ENCODE measurements at regions not wholly inside any gene's neighbourhood (a gene's known extent, or its start where the extent isn't known, plus 50 kb on each side); places are given as distances from the start of the nearest gene placed in this dataset.

- DNase-seq (ENCODE audit: low read depth, low spot score), result no peak
- POLR2A ChIA-PET, result no interaction called here
- CTCF ChIA-PET, result no interaction called here
- TF ChIP-seq CTCF (IDR thresholded peaks at IDR 0.05; ENCODE audit: insufficient read depth, low read length, missing control alignments), result no peak
- no peak overlapping the region for H3K4me3 ChIP-seq (ENCODE audit: low read depth, low read length)
Measured at GRCh38 chr3:23029001-23029400, 174.1 kb upstream of the UBE2E2 start.

GRCh38 chr3:23035927-23036640 is 167.0 kb upstream of the UBE2E2 start:
- no peak for DNase-seq (ENCODE audit: low read depth, low spot score)
- H3K4me3 ChIP-seq (ENCODE audit: low read depth, low read length), result no peak overlapping the region
- ChIA-PET POLR2A (no interaction called here), CTCF (no interaction called here)
- no peak for TF ChIP-seq CTCF (IDR thresholded peaks at IDR 0.05; ENCODE audit: insufficient read depth, low read length, missing control alignments)

GRCh38 chr3:23036728-23037127 is 166.4 kb upstream of the UBE2E2 start:
- H3K4me3 ChIP-seq (ENCODE audit: low read depth, low read length), result no peak overlapping the region
- CTCF ChIA-PET, result no interaction called here
- POLR2A ChIA-PET, result no interaction called here
- DNase-seq (ENCODE audit: low read depth, low spot score), result no peak
- TF ChIP-seq CTCF (IDR thresholded peaks at IDR 0.05; ENCODE audit: insufficient read depth, low read length, missing control alignments), result no peak

GRCh38 chr3:23038471-23038870 is 164.7 kb upstream of the UBE2E2 start:
- no peak for TF ChIP-seq CTCF (IDR thresholded peaks at IDR 0.05; ENCODE audit: insufficient read depth, low read length, missing control alignments)
- ChIA-PET CTCF (no interaction called here), POLR2A (no interaction called here)
- no peak overlapping the region for H3K4me3 ChIP-seq (ENCODE audit: low read depth, low read length)
- no peak for DNase-seq (ENCODE audit: low read depth, low spot score)

GRCh38 chr3:23041918-23042696 is 161.0 kb upstream of the UBE2E2 start:
- no peak for DNase-seq (ENCODE audit: low read depth, low spot score)
- ChIA-PET CTCF (no interaction called here), POLR2A (no interaction called here)
- H3K4me3 ChIP-seq (ENCODE audit: low read depth, low read length), result no peak overlapping the region
- no peak for TF ChIP-seq CTCF (IDR thresholded peaks at IDR 0.05; ENCODE audit: insufficient read depth, low read length, missing control alignments)

GRCh38 chr3:23044463-23044862 is 158.7 kb upstream of the UBE2E2 start:
- H3K4me3 ChIP-seq (ENCODE audit: low read depth, low read length), result no peak overlapping the region
- no peak for DNase-seq (ENCODE audit: low read depth, low spot score)
- CTCF ChIA-PET, result no interaction called here
- TF ChIP-seq CTCF (IDR thresholded peaks at IDR 0.05; ENCODE audit: insufficient read depth, low read length, missing control alignments), result no peak
- POLR2A ChIA-PET, result no interaction called here
